Ovary (tissue), 7 donors: ENCODE measurements at regions not wholly inside any gene's neighbourhood (a gene's known extent, or its start where the extent isn't known, plus 50 kb on each side); places are given as distances from the start of the nearest gene placed in this dataset.

ENCODE experiments used
- DNase-seq, 5 donors: peaks; one replicate each; pipeline ENCODE4 v3.0.0-alpha.2; 2019 to 2020
- H3K27ac ChIP-seq, 2 donors: fragments of 200-600 bp; one replicate each; pipeline versions ENCODE4 v1.5.1 to v1.8.0; 2019 to 2022
- H3K27me3 ChIP-seq: fragments of 200-600 bp; one replicate; pipeline ENCODE4 v1.8.0; 2022
- H3K36me3 ChIP-seq: fragments of 200-600 bp; sonication (generic); one replicate; pipeline ENCODE4 v1.5.1; 2019
- H3K4me1 ChIP-seq: one replicate; pipeline ENCODE4 v1.8.1; 2013; ENCODE audit warnings: mild to moderate bottlenecking, moderate library complexity; ENCODE audit not compliant: insufficient read depth
- H3K4me3 ChIP-seq: fragments of 200-600 bp; sonication (generic); one replicate; pipeline ENCODE4 v1.5.1; 2017
- H3K9me3 ChIP-seq, 2 donors: fragments of 200-600 bp in 1 of 2; sonication (generic) in 1 of 2; one replicate each; pipeline versions ENCODE4 v1.5.1 to v1.8.1; 2013 to 2019; ENCODE audit warnings: mild to moderate bottlenecking in 1 of 2, moderate library complexity in 1 of 2
- EP300 ChIP-seq: sonication (generic); formaldehyde crosslinking; IDR thresholded peaks from one replicate; pipeline ENCODE4 v1.6.1; 2017; ENCODE audit warnings: antibody characterized with exemption
- POLR2A ChIP-seq: fragments of 450-650 bp; IDR thresholded peaks from one replicate; pipeline ENCODE4 v1.6.1; 2017; ENCODE audit warnings: antibody characterized with exemption, mild to moderate bottlenecking, moderate library complexity
- WGBS, 3 donors: extraction: QIAGEN DNeasy Blood & Tissue Kit in 1 of 3; methylation state at CpG; one replicate each; pipeline versions ENCODE4 v1.1.5 to v1.1.7; 2013 to 2017; 5-methylcytosine and 5-hydroxymethylcytosine counted together
- intact Hi-C, 4 donors: fragments of 100-400 bp; cut with DNase I; formaldehyde crosslinking; loops; one replicate each; pipeline versions ENCODE4 v1.11.0 to v1.15.1; 2022 to 2023
- TF ChIP-seq, protein P1 (sequence below), 3 donors: fragments of 450-650 bp in 2 of 3; fragments of 200-600 bp in 1 of 3; IDR thresholded peaks; one replicate each; pipeline versions ENCODE4 v1.5.1 to v1.8.0; 2016 to 2022; ENCODE audit warnings: antibody characterized with exemption in 3 of 3, mild to moderate bottlenecking in 1 of 3
- donor health status: DM: no; HTN: no; CAD: no; lungs with moderate emphysema.
- donor health status: DM: no; HTN: no; CAD: no.
- donor health status: Bipolar disorder and iron deficiency.
- donor health status: DM: no; HTN: no; CAD: no.
- donor health status: DM: yes; HTN: yes; CAD: no.

DNA sequence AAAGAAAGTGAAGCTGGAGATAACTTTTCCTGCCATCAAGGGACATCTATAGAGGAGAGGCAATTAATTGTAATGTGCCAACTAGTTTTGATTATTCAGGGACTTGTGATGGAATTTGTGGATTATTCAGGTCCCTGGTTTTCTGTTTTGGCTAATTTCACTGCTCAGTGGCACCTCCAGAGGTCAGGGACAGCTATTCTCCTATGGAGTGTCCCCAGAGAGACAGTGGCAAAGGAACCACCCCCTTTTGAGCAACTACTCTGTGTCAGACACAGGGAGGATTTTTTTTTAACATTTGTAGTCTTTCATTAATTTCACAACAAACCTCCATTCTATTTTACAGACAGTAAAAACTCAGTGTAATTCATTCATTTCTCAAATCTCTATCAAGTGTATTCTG lies 206.0 kb upstream of the SPRED2 start:
- no peak for DNase-seq
- TF ChIP-seq EP300 = no peak
- Histone ChIP-seq H3K27ac (no peak overlapping the region), H3K27me3 (no peaks in the 10 kb centered on the region), H3K36me3 (no peaks in the 10 kb centered on the region), H3K4me1 (no peaks in the 10 kb centered on the region), H3K9me3 (no peaks in the 10 kb centered on the region), H3K4me3 (no peak overlapping the region)
- intact Hi-C loops = no loop called here

DNA sequence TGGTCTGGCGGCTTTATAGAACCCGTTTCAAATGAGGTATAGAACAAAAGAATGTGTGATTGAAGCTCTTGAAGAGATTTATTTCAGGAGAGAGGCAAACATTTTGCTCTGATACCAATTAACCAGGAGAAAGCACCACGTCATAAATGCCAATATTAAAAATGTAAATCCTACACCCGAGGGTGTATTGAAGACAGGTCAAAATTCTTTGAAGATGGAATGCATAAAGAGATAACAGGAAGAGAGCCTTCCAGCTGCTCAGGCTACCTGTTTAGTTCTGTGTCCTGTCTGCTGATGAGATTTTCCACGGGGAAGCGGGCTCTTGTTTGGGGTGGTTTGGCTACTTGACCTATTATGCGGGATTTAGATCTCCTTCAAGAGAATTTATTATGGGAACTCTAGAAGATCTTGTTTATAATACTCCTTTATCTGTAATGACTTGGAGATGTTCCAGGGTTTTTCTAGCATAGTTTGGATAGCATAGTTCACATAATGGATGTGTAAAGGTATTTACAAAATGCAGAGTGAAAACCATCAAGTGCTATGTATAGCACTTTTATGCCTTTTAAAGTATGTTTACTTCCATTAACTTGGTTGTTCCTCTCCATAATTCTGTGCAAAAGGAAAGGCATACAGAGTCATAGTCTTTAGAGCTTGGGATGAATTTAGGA lies 204.5 kb upstream of the SPRED2 start:
- intact Hi-C loops = no loop called here

DNA sequence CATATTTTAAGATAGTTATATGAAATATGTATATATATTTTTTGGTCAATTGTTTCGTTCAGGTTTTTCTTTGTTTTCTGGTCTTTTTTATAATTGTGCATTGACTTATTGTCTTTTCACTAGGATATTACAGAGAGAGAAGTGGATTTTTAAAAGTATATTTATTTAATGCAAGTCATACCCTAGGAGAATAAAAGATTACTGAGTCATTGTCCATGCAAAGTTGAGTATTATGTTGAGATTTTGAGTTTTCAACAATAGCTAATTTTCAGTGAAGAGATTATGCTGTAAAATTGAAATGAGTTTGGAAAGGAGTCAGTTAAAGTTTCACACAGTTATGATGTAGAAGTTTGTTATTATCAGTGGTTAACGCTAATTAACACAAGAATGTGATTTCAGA lies 203.6 kb upstream of the SPRED2 start:
- H3K4me1 ChIP-seq = no peaks in the 10 kb centered on the region
- DNase-seq = no peak
- no peak overlapping the region for H3K4me3 ChIP-seq
- no peak for TF ChIP-seq EP300
- no peak for TF ChIP-seq POLR2A
- TF ChIP-seq, protein P1, sequence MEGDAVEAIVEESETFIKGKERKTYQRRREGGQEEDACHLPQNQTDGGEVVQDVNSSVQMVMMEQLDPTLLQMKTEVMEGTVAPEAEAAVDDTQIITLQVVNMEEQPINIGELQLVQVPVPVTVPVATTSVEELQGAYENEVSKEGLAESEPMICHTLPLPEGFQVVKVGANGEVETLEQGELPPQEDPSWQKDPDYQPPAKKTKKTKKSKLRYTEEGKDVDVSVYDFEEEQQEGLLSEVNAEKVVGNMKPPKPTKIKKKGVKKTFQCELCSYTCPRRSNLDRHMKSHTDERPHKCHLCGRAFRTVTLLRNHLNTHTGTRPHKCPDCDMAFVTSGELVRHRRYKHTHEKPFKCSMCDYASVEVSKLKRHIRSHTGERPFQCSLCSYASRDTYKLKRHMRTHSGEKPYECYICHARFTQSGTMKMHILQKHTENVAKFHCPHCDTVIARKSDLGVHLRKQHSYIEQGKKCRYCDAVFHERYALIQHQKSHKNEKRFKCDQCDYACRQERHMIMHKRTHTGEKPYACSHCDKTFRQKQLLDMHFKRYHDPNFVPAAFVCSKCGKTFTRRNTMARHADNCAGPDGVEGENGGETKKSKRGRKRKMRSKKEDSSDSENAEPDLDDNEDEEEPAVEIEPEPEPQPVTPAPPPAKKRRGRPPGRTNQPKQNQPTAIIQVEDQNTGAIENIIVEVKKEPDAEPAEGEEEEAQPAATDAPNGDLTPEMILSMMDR (IDR thresholded peaks at IDR 0.05) = no peak
- 63 to 78% (median 73%) methylated on average over 2 of the region's 2 CpGs for WGBS, 3 donors
- no peaks in the 10 kb centered on the region for H3K36me3 ChIP-seq
- no peaks in the 10 kb centered on the region for H3K9me3 ChIP-seq
- H3K27me3 ChIP-seq = no peaks in the 10 kb centered on the region
- intact Hi-C loops = no loop called here
- no peak overlapping the region for H3K27ac ChIP-seq

More for the DNA sequence above, 204.5 kb upstream of the SPRED2 start:
- Histone ChIP-seq H3K9me3 (no peaks in the 10 kb centered on the region), H3K36me3 (no peaks in the 10 kb centered on the region), H3K27ac (no peak overlapping the region), H3K4me1 (no peaks in the 10 kb centered on the region), H3K27me3 (no peaks in the 10 kb centered on the region), H3K4me3 (no peak overlapping the region)
- no peak for DNase-seq
- 43 to 56% (median 49%) methylated on average over 7 of the region's 7 CpGs for WGBS, 3 donors
- TF ChIP-seq POLR2A (no peak), EP300 (no peak)
- TF ChIP-seq, protein P1 (IDR thresholded peaks at IDR 0.05) = no peak

DNA sequence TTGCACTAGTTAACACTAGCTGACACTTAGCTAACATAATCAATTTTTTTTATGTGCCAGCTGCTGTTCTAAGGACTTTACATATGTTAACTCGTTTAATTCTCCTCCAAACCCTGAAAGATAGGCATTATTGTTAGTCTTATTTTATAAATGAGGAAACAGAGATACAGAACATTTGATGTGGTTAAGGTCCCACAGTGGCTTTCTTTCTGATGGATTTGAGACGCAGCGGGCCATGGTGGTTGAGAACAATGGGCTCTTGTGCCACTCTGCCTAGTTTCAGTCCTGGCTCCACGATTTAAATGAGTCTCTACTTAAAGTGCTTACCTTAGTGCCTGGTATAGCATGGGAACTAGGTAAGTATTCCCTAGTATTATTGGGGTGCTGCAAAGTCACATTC lies 201.9 kb upstream of the SPRED2 start:
- H3K4me3 ChIP-seq = no peak overlapping the region
- no peak for TF ChIP-seq POLR2A
- no peak for TF ChIP-seq EP300
- TF ChIP-seq, protein P1 (IDR thresholded peaks at IDR 0.05) = no peak
- intact Hi-C loops = no loop called here
- H3K36me3 ChIP-seq = no peaks in the 10 kb centered on the region
- no peaks in the 10 kb centered on the region for H3K4me1 ChIP-seq
- H3K27me3 ChIP-seq = no peaks in the 10 kb centered on the region
- H3K9me3 ChIP-seq = no peaks in the 10 kb centered on the region
- 81 to 94% (median 85%) methylated on average over 4 of the region's 4 CpGs for WGBS, 3 donors
- no peak overlapping the region for H3K27ac ChIP-seq
- no peak for DNase-seq

DNA sequence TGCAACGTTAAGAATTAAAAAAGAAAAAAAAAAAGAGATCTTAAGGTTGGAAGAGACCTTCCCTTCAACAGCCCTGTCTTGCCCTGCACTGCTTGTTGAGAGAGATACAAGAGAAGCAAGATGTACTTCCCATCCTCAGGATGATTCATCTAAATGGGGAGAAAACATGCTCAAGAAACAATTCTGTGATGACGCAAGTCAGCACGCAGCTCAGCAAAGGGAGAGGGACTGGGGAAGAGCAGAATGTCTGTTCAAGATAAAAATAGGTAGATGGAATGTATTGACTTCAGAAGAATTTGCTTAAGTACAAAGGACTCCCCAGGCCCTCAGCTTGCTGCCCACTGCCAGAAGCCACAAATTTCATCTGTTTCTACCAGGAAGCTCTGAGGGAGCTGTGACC lies 198.2 kb upstream of the SPRED2 start:
- Histone ChIP-seq H3K9me3 (no peaks in the 10 kb centered on the region), H3K27me3 (no peaks in the 10 kb centered on the region), H3K4me1 (no peaks in the 10 kb centered on the region), H3K27ac (no peak overlapping the region), H3K4me3 (no peak overlapping the region), H3K36me3 (no peaks in the 10 kb centered on the region)
- no peak for DNase-seq
- WGBS, 3 donors = 33 to 59% (median 42%) methylated on average over 3 of the region's 3 CpGs
- TF ChIP-seq, protein P1 (IDR thresholded peaks at IDR 0.05) = no peak
- TF ChIP-seq EP300 = no peak
- no peak for TF ChIP-seq POLR2A
- intact Hi-C loops = no loop called here
